ENCODE measurements at regions not wholly inside any gene's neighbourhood (a gene's known extent, or its start where the extent isn't known, plus 50 kb on each side); places are given as distances from the start of the nearest gene placed in this dataset.
"Not testable (repeated sequence)": the region's sequence is repeated elsewhere in the genome, so short reads cannot be mapped to it uniquely, and the experiment has no call there.

DNA sequence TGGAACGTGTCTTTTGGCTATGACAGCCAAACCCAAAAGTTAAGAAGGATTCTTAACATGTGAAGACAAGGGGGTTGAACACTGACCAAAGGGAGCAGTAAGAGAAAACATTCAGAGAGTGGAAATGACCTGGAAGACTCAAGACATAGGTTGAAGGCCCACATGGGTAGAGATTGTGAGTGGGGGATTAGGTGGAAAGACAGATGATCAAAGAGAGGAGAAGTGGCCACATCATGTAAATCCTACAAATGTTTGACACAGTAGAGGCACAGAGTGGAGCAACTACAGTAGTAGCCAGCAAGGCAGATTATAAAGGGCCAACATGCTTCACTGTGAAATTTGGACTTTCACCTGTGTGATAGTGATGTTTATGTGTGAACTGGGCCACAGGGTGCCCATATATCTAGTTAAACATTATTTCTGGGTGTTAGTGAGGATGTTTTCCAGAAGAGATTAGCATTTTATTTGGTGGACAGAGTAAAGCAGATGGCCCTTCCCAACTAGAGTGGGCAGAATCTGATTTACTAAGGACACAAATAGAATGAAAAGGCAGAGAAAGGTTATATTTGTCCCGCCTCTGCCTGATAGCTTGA, 559.3 kb downstream of the RAB28 start:
- TF ChIP-seq, protein P1, sequence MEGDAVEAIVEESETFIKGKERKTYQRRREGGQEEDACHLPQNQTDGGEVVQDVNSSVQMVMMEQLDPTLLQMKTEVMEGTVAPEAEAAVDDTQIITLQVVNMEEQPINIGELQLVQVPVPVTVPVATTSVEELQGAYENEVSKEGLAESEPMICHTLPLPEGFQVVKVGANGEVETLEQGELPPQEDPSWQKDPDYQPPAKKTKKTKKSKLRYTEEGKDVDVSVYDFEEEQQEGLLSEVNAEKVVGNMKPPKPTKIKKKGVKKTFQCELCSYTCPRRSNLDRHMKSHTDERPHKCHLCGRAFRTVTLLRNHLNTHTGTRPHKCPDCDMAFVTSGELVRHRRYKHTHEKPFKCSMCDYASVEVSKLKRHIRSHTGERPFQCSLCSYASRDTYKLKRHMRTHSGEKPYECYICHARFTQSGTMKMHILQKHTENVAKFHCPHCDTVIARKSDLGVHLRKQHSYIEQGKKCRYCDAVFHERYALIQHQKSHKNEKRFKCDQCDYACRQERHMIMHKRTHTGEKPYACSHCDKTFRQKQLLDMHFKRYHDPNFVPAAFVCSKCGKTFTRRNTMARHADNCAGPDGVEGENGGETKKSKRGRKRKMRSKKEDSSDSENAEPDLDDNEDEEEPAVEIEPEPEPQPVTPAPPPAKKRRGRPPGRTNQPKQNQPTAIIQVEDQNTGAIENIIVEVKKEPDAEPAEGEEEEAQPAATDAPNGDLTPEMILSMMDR (IDR thresholded peaks at IDR 0.05; ENCODE audit: borderline replicate concordance, control extremely low read depth, extremely low read depth, insufficient read depth, missing control alignments), result no peak
- in situ Hi-C loops (cut with MboI; ENCODE audit: low sequenced_read_pairs, unreplicated experiment), result no loop called here
- no peak for DNase-seq (ENCODE audit: low spot score)

DNA sequence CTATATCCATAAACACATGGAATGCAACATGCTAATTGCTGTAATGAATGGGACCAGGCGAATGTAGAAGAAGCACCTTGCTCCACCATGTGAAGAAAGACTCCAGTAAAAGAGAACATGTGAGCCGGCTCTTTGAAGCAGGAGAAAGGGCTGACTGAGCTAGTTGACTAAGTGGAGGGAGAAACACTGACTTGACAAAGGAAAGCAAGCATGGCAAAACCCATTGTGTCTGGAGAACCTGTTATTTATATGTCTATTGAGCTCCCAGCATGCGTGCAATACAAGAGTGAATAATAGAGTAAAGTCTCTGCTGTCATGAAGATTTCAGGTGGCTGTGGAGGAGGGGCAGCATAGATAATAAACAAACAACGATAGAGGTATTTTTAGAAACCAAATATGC, 559.9 kb downstream of the RAB28 start:
- TF ChIP-seq, protein P1 (IDR thresholded peaks at IDR 0.05; ENCODE audit: borderline replicate concordance, control extremely low read depth, extremely low read depth, insufficient read depth, missing control alignments), result no peak
- in situ Hi-C loops (cut with MboI; ENCODE audit: low sequenced_read_pairs, unreplicated experiment), result no loop called here
- DNase-seq (ENCODE audit: low spot score), result no peak

DNA sequence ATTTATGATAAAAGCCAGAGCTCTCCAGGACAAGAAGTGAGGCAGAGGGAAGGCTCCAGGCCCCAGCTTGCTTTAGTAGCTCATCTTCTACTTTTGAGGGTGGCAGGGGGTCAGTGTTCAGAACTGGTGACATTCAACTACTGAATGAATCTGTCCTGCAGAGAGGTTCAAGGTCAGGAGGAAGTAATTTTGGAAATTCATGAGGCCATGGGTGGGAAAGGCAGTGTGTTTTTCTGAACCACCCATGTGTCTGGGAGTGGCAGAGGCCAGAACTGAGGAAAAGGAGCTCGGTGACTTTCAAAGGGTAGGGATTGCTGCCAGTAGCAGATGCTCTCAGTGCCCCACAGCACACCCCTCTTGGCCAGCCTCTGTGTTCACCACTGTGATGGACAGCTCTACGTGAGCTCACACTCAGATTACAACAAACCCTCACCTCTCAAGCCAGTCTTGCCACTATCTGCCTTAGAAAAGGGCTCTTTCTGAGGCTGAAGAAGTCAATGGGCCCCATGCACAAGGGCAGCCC, 571.2 kb downstream of the RAB28 start:
- DNase-seq (ENCODE audit: low spot score), result no peak
- in situ Hi-C loops (cut with MboI; ENCODE audit: low sequenced_read_pairs, unreplicated experiment), result no loop called here
- TF ChIP-seq, protein P1 (IDR thresholded peaks at IDR 0.05; ENCODE audit: borderline replicate concordance, control extremely low read depth, extremely low read depth, insufficient read depth, missing control alignments), result no peak

DNA sequence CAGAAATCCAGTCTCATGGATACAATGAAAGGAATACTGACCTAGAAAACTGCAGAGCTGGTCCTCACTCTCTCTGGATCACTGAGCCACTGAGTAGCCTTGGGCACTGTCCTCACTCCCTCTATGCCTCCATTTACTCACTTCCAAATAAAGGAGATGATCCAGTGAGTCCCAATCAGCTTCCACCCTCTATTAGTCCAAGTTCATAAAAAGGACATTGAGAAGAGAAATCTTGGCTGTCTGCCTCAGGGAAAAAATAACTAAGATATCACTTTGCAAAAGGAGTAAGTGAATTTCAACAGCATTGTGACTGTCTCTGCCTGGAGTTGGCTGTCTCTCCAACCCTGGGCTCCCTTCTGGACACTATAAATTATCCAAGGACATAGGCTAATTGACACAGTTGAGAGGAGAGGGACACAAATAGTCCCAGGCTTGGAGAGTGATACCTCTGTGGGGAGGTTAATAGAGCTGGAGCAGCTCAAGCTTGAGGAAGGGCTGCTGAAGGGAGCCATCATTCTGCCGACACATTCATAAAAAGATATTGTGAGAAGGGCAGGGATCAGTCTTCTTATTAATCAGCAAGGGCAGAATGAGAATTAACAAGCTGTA, 572.3 kb downstream of the RAB28 start:
- in situ Hi-C loops (cut with MboI; ENCODE audit: low sequenced_read_pairs, unreplicated experiment), result no loop called here
- TF ChIP-seq, protein P1 (IDR thresholded peaks at IDR 0.05; ENCODE audit: borderline replicate concordance, control extremely low read depth, extremely low read depth, insufficient read depth, missing control alignments), result no peak
- DNase-seq (ENCODE audit: low spot score), result no peak

DNA sequence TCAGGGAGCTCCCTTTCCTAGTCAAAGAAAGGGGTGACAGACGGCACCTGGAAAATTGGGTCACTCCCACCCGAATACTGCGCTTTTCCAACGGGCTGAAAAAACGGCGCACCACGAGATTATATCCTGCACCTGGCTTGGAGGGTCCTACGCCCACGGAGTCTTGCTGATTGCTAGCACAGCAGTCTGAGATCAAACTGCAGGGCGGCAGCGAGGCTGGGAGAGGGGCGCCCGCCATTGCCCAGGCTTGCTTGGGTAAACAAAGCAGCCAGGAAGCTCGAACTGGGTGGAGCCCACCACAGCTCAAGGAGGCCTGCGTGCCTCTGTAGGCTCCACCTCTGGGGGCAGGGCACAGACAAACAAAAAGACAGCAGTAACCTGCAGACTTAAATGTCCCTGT, 580.5 kb downstream of the RAB28 start:
- in situ Hi-C loops (cut with MboI; ENCODE audit: low sequenced_read_pairs, unreplicated experiment); DNase-seq (ENCODE audit: low spot score): not testable (repeated sequence)

DNA sequence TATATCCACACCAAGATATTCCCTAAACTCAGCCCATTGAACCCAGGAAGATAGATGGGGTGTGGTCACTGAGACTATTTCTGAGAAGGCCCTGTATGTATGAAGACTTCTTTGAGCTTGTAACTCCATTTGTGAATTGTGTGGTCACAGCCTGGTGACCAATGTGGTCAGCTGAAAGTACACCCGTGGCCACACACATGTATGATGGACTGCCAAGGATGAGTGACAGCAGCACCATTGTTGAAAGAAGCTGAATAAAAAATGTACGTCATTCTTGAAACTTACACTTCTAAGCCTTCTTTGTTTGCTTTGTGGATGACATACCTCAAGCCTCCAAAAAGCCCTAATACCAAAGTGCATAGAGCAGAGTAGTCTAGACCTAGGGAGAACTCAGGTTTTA, 581.4 kb downstream of the RAB28 start:
- TF ChIP-seq, protein P1 (IDR thresholded peaks at IDR 0.05; ENCODE audit: borderline replicate concordance, control extremely low read depth, extremely low read depth, insufficient read depth, missing control alignments), result no peak
- in situ Hi-C loops (cut with MboI; ENCODE audit: low sequenced_read_pairs, unreplicated experiment), result no loop called here
- DNase-seq (ENCODE audit: low spot score), result no peak

DNA sequence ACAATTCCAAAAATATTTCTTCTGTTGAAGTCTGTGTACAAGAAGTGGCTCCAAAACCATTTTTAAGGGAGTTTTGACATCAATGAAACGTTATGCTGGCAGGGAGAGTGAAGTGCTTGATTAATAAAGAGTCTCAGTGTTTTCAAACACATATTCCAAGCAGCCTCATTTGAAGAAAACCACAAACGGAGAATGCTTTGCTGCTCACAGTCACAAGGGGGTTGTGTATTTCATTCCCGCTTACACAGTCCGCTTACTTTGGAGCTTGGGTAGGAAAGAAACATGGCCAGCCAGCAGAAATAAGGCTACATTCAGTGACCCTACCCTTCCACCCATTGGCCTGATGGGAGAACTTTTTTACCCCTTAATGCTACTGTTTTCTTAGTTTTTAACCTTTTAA, 586.2 kb downstream of the RAB28 start:
- in situ Hi-C loops (cut with MboI; ENCODE audit: low sequenced_read_pairs, unreplicated experiment), result no loop called here
- no peak for DNase-seq (ENCODE audit: low spot score)
- TF ChIP-seq, protein P1 (IDR thresholded peaks at IDR 0.05; ENCODE audit: borderline replicate concordance, control extremely low read depth, extremely low read depth, insufficient read depth, missing control alignments), result no peak

Measured in GM13976 (cell line).